ENCODE measurements at regions not wholly inside any gene's neighbourhood (a gene's known extent, or its start where the extent isn't known, plus 50 kb on each side); places are given as distances from the start of the nearest gene placed in this dataset.

- no peak for DNase-seq
- H3K27me3 ChIP-seq (replicated peaks; ENCODE audit: insufficient read depth, low read length): no peaks in the 10 kb centered on the region; the same call in 1 of the 2 replicates
- no peaks in the 10 kb centered on the region for H3F3A ChIP-seq (ENCODE audit: insufficient read depth, low read length)
- H3K79me2 ChIP-seq (ENCODE audit: low read length): no peaks in the 10 kb centered on the region
- H3K9ac ChIP-seq (ENCODE audit: low read length): no peak overlapping the region
- H3K4me3 ChIP-seq (ENCODE audit: low read length): no peak overlapping the region
- no peaks in the 10 kb centered on the region for H4K20me1 ChIP-seq (ENCODE audit: insufficient read depth, low read length)
- H3K27ac ChIP-seq (ENCODE audit: low read length): no peak overlapping the region
- H2AFZ ChIP-seq (ENCODE audit: low read length): no peak overlapping the region
- no peaks in the 10 kb centered on the region for H3K9me3 ChIP-seq (replicated peaks; ENCODE audit: insufficient read depth, low read length)
- no peaks in the 10 kb centered on the region for H3K9me2 ChIP-seq (replicated peaks; ENCODE audit: insufficient read depth, low read length)
- no peaks in the 10 kb centered on the region for H3K4me1 ChIP-seq (ENCODE audit: low read length)
- TF ChIP-seq EZH2 (optimal IDR thresholded peaks at IDR 0.05; ENCODE audit: low read depth, low read length) (no peak), CTCF (IDR thresholded peaks at IDR 0.05; ENCODE audit: low read length) (no peak), EZH2phosphoT487 (IDR thresholded peaks at IDR 0.05; ENCODE audit: low read length) (no peak)
- H3K4me2 ChIP-seq (ENCODE audit: low read depth, low read length): no peak overlapping the region
- no peaks in the 10 kb centered on the region for H3K36me3 ChIP-seq (replicated peaks; ENCODE audit: insufficient read depth, low read length)
These were observed 147.5 kb upstream of the LHX5 start for GRCh38 chr12:113619202-113619601.

GRCh38 chr12:113613414-113613813 lies 141.7 kb upstream of the LHX5 start:
- Histone ChIP-seq H3F3A (ENCODE audit: insufficient read depth, low read length) (no peaks in the 10 kb centered on the region), H2AFZ (ENCODE audit: low read length) (no peak overlapping the region), H3K4me2 (ENCODE audit: low read depth, low read length) (no peak overlapping the region), H3K27ac (ENCODE audit: low read length) (no peak overlapping the region), H3K27me3 (replicated peaks; ENCODE audit: insufficient read depth, low read length) (peaks cover 12% of the 10 kb centered on the region), H3K9ac (ENCODE audit: low read length) (no peak overlapping the region), H3K4me1 (ENCODE audit: low read length) (no peaks in the 10 kb centered on the region), H3K9me3 (replicated peaks; ENCODE audit: insufficient read depth, low read length) (no peaks in the 10 kb centered on the region), H3K79me2 (ENCODE audit: low read length) (no peaks in the 10 kb centered on the region), H4K20me1 (ENCODE audit: insufficient read depth, low read length) (no peaks in the 10 kb centered on the region), H3K36me3 (replicated peaks; ENCODE audit: insufficient read depth, low read length) (no peaks in the 10 kb centered on the region), H3K4me3 (ENCODE audit: low read length) (no peak overlapping the region), H3K9me2 (replicated peaks; ENCODE audit: insufficient read depth, low read length) (no peaks in the 10 kb centered on the region)
- TF ChIP-seq EZH2phosphoT487 (IDR thresholded peaks at IDR 0.05; ENCODE audit: low read length): no peak
- TF ChIP-seq EZH2 (optimal IDR thresholded peaks at IDR 0.05; ENCODE audit: low read depth, low read length): no peak
- TF ChIP-seq CTCF (IDR thresholded peaks at IDR 0.05; ENCODE audit: low read length): no peak
- no peak for DNase-seq

GRCh38 chr12:113612793-113613192 lies 141.1 kb upstream of the LHX5 start:
- Histone ChIP-seq H3K4me1 (ENCODE audit: low read length) (no peaks in the 10 kb centered on the region), H3K9me3 (replicated peaks; ENCODE audit: insufficient read depth, low read length) (no peaks in the 10 kb centered on the region), H3K27me3 (replicated peaks; ENCODE audit: insufficient read depth, low read length) (peaks cover 12% of the 10 kb centered on the region), H2AFZ (ENCODE audit: low read length) (no peak overlapping the region), H3K4me3 (ENCODE audit: low read length) (no peak overlapping the region), H3K36me3 (replicated peaks; ENCODE audit: insufficient read depth, low read length) (no peaks in the 10 kb centered on the region), H3K9ac (ENCODE audit: low read length) (no peak overlapping the region), H4K20me1 (ENCODE audit: insufficient read depth, low read length) (no peaks in the 10 kb centered on the region), H3K79me2 (ENCODE audit: low read length) (no peaks in the 10 kb centered on the region), H3K9me2 (replicated peaks; ENCODE audit: insufficient read depth, low read length) (no peaks in the 10 kb centered on the region), H3K27ac (ENCODE audit: low read length) (no peak overlapping the region), H3K4me2 (ENCODE audit: low read depth, low read length) (no peak overlapping the region), H3F3A (ENCODE audit: insufficient read depth, low read length) (no peaks in the 10 kb centered on the region)
- no peak for DNase-seq
- TF ChIP-seq EZH2phosphoT487 (IDR thresholded peaks at IDR 0.05; ENCODE audit: low read length) (no peak), CTCF (IDR thresholded peaks at IDR 0.05; ENCODE audit: low read length) (no peak), EZH2 (optimal IDR thresholded peaks at IDR 0.05; ENCODE audit: low read depth, low read length) (no peak)
